ENCODE measurements at regions not wholly inside any gene's neighbourhood (a gene's known extent, or its start where the extent isn't known, plus 50 kb on each side); places are given as distances from the start of the nearest gene placed in this dataset.

DNA sequence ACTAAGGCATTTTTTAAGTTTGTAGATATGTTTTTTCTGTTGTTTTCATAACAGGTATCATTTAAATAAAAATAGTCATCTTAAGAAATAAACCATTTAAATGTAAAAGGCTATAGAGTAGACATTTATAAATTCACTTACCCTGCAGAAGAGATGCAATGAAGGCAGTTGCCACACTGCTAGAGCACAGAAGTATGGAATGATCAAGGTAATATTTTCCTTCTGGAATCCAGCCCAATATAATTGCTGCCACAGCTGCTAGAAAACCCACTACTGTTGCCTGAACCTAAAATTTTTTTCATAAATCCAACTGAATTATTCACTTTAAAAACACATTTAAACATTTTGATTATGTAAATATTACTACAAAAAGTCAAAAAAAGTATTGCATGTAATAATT, 69.2 kb downstream of the SLC41A2 start:
- dilution Hi-C loops (cut with MboI; ENCODE audit: extremely low pct_ligation_motif_present, low sequenced_read_pairs) (no loop called here), intact Hi-C loops (cut with micrococcal nuclease) (no loop called here)
- DNase-seq (ENCODE audit: low read depth, low spot score) = no peak
- ChIA-PET POLR2A (no interaction called here), CTCF (interaction anchor here (1.0 kb wide), 1 partner anchor 507 kb away, joined by 3 read pairs; no protein-coding TSS in a partner anchor)
- FAIRE-seq = no peak
- Histone ChIP-seq H3K9me1 (replicated peaks; ENCODE audit: control insufficient read depth, extremely low read depth, insufficient read depth, low read length) (no peaks in the 10 kb centered on the region), H4K20me1 (replicated peaks; ENCODE audit: control insufficient read depth, extremely low read depth, insufficient read depth, low read length) (no peaks in the 10 kb centered on the region), H3K36me3 (ENCODE audit: control insufficient read depth in 2 of 2, extremely low read depth in 1 of 2, insufficient read depth in 2 of 2, low read length in 2 of 2) (no peaks in the 10 kb centered on the region), H3K27me3 (ENCODE audit: control insufficient read depth in 2 of 2, insufficient read depth in 2 of 2, low read length in 2 of 2) (no peaks in the 10 kb centered on the region), H3K4me2 (ENCODE audit: insufficient read depth, low read length) (no peak overlapping the region), H2AFZ (ENCODE audit: low read depth, low read length) (no peak overlapping the region), H3K9me3 (replicated peaks; ENCODE audit: control insufficient read depth, insufficient read depth, low read length) (no peaks in the 10 kb centered on the region), H3K4me1 (ENCODE audit: control insufficient read depth, extremely low read depth, insufficient read depth, low read length) (peaks cover 9% of the 10 kb centered on the region), H3K4me3 (replicated peaks in 1 of 3; ENCODE audit: insufficient read depth in 1 of 3, low read depth in 1 of 3, low read length in 3 of 3) (no peak overlapping the region), H3K27ac (ENCODE audit: insufficient read depth, low read depth, low read length) (no peak overlapping the region), H3K9ac (replicated peaks; ENCODE audit: extremely low read depth, insufficient read depth, low read length) (no peak overlapping the region), H3K79me2 (ENCODE audit: control insufficient read depth, insufficient read depth, low read length) (no peaks in the 10 kb centered on the region)
- TF ChIP-seq JUN (IDR thresholded peaks at IDR 0.05; ENCODE audit: borderline replicate concordance, insufficient read depth, insufficient read length, low read depth) (no peak), MYC (IDR thresholded peaks at IDR 0.05; ENCODE audit: low read depth, low read length) (no peak), EZH2 (IDR thresholded peaks at IDR 0.05; ENCODE audit: borderline replicate concordance, low read depth, low read length, severe bottlenecking) (no peak), GATA2 (IDR thresholded peaks at IDR 0.05; ENCODE audit: insufficient read depth, insufficient read length, low read depth, low read length) (no peak), POLR2A (IDR thresholded peaks at IDR 0.05; ENCODE audit: low read depth, low read length) (no peak), FOS (IDR thresholded peaks at IDR 0.05; ENCODE audit: borderline replicate concordance, insufficient read depth, low read length) (no peak), POLR2AphosphoS5 (IDR thresholded peaks at IDR 0.05; ENCODE audit: insufficient read depth, low read depth, low read length) (no peak)
- TF ChIP-seq, protein P1, sequence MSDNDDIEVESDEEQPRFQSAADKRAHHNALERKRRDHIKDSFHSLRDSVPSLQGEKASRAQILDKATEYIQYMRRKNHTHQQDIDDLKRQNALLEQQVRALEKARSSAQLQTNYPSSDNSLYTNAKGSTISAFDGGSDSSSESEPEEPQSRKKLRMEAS (IDR thresholded peaks at IDR 0.05; ENCODE audit: insufficient read depth, insufficient read length) = no peak
- TF ChIP-seq, protein P2, sequence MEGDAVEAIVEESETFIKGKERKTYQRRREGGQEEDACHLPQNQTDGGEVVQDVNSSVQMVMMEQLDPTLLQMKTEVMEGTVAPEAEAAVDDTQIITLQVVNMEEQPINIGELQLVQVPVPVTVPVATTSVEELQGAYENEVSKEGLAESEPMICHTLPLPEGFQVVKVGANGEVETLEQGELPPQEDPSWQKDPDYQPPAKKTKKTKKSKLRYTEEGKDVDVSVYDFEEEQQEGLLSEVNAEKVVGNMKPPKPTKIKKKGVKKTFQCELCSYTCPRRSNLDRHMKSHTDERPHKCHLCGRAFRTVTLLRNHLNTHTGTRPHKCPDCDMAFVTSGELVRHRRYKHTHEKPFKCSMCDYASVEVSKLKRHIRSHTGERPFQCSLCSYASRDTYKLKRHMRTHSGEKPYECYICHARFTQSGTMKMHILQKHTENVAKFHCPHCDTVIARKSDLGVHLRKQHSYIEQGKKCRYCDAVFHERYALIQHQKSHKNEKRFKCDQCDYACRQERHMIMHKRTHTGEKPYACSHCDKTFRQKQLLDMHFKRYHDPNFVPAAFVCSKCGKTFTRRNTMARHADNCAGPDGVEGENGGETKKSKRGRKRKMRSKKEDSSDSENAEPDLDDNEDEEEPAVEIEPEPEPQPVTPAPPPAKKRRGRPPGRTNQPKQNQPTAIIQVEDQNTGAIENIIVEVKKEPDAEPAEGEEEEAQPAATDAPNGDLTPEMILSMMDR (IDR thresholded peaks at IDR 0.05; ENCODE audit: extremely low read depth in 1 of 2, insufficient read depth in 1 of 2, low read depth in 1 of 2, low read length in 2 of 2) = no peak
- no TSS peak for BruUV-seq (replicated peaks)

All from endothelial cell of umbilical vein (primary cell).